DND-41 (cell line): ENCODE measurements at regions not wholly inside any gene's neighbourhood (a gene's known extent, or its start where the extent isn't known, plus 50 kb on each side); places are given as distances from the start of the nearest gene placed in this dataset.

Experiments used
- CTCF ChIP-seq: IDR thresholded peaks from 2 replicates; pipeline ENCODE4 v1.5.1; 2012; ENCODE audit warnings: borderline replicate concordance, low read length, moderate library complexity, mild to moderate bottlenecking; ENCODE audit not compliant: poor library complexity, severe bottlenecking; ENCODE audit errors: extremely low read depth
- EZH2 ChIP-seq: IDR thresholded peaks from 3 replicates; pipeline ENCODE4 v1.6.1; 2012; ENCODE audit warnings: borderline replicate concordance, low read depth, mild to moderate bottlenecking, moderate library complexity, low read length, inconsistent platforms; ENCODE audit not compliant: severe bottlenecking

DNA sequence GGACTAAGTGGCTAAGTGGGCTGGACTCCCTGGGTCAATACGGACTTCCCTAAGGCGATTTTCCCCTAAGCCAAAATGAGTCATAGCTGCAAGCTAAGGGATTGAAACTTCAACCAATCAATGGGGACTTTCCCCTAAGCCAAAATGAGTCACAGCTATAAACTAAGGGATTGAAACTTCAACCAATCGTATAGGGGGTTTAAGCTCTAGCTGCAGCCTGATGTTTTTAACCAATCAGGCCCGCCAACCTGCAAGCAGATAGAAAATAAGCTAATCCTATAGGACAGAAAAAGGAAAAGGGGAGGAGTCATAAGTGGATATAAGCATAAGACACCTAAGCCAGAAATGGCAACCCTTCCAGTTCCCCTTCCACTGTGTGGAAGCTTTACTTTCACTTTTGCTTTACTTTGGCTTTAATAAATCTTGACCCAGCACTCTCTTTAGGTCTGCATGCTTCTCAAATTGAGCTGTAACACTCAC is 655.0 kb upstream of the HS3ST5 start:
- TF ChIP-seq CTCF (no peak), EZH2 (no peak)
